ENCODE measurements at regions not wholly inside any gene's neighbourhood (a gene's known extent, or its start where the extent isn't known, plus 50 kb on each side); places are given as distances from the start of the nearest gene placed in this dataset.
"Not testable (repeated sequence)": the region's sequence is repeated elsewhere in the genome, so short reads cannot be mapped to it uniquely, and the experiment has no call there.

- no peak for DNase-seq (ENCODE audit: low spot score)
- TF ChIP-seq, protein P1, sequence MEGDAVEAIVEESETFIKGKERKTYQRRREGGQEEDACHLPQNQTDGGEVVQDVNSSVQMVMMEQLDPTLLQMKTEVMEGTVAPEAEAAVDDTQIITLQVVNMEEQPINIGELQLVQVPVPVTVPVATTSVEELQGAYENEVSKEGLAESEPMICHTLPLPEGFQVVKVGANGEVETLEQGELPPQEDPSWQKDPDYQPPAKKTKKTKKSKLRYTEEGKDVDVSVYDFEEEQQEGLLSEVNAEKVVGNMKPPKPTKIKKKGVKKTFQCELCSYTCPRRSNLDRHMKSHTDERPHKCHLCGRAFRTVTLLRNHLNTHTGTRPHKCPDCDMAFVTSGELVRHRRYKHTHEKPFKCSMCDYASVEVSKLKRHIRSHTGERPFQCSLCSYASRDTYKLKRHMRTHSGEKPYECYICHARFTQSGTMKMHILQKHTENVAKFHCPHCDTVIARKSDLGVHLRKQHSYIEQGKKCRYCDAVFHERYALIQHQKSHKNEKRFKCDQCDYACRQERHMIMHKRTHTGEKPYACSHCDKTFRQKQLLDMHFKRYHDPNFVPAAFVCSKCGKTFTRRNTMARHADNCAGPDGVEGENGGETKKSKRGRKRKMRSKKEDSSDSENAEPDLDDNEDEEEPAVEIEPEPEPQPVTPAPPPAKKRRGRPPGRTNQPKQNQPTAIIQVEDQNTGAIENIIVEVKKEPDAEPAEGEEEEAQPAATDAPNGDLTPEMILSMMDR (conservative IDR thresholded peaks at IDR 0.05; ENCODE audit: low read depth) = no peak
- POLR2A ChIA-PET (ENCODE audit: low non-redundant PET) = no interaction called here
- CTCF ChIA-PET = no interaction called here
- H3K27ac ChIP-seq = no peak overlapping the region
Observed at GRCh38 chr1:218514689-218515088, 169.6 kb downstream of the TGFB2 start.

- DNase-seq (ENCODE audit: low spot score) = no peak
- POLR2A ChIA-PET (ENCODE audit: low non-redundant PET) = no interaction called here
- no peak overlapping the region for H3K27ac ChIP-seq
- TF ChIP-seq, protein P1 (conservative IDR thresholded peaks at IDR 0.05; ENCODE audit: low read depth) = no peak
- CTCF ChIA-PET = interaction anchor here (0.8 kb wide), 1 partner anchor 186 kb away, joined by 3 read pairs; no protein-coding TSS in a partner anchor
Observed at GRCh38 chr1:218516526-218516925, 171.4 kb downstream of the TGFB2 start.

- DNase-seq (ENCODE audit: low spot score) = no peak
- POLR2A ChIA-PET (ENCODE audit: low non-redundant PET) = no interaction called here
- H3K27ac ChIP-seq = no peak overlapping the region
- TF ChIP-seq, protein P1 (conservative IDR thresholded peaks at IDR 0.05; ENCODE audit: low read depth) = no peak
- CTCF ChIA-PET = no interaction called here
Observed at GRCh38 chr1:218517459-218517858, 172.3 kb downstream of the TGFB2 start.

DNA sequence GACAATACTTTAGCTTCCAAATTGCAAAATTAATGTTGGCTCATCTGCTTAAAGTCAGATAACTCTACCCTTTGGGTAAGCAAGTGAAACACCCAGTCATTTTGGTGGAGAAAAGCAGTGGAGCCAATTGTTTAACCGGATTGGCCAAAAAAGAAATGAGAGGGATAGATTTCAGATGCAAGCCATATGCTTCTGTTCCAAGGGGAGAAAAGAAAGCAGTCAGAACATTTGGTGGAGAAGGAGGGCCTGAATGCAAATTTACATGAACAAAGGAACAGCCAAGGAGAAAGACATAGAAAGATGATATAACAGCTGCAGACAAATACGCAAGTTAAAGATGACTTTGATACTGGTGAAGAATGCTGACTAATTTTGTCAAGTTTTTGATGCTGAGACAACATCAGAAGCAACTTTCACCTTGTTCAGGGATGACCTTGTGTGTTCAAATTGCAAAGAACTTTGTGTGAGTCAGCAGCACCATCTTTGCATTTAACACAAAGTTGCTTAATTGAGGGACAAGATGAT is 173.1 kb downstream of the TGFB2 start:
- POLR2A ChIA-PET (ENCODE audit: low non-redundant PET) = no interaction called here
- CTCF ChIA-PET = interaction anchor here (0.7 to 1.0 kb wide), 2 partner anchors 70 to 78 kb away, joined by 3 read pairs; no protein-coding TSS in a partner anchor
- H3K27ac ChIP-seq = no peak overlapping the region
- TF ChIP-seq, protein P1 (conservative IDR thresholded peaks at IDR 0.05; ENCODE audit: low read depth) = no peak
- DNase-seq (ENCODE audit: low spot score) = no peak

DNA sequence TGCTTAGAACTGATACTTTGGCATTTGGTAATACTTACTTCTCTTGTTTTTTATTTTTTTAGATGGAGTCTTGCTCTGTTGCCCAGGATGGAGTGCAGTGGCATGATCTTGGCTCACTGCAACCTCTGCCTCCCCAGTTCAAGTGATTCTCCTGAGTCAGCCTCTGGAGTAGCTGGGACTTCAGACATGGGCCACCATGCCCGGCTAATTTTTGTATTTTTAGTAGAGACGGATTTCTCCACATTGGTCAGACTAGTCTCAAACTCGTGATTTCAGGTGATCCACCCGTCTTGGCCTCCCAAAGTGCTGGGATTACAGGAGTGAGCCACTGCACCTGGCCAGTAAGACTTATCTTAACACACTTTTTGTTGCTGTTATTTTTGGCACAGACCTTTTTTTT is 175.5 kb downstream of the TGFB2 start:
- POLR2A ChIA-PET (ENCODE audit: low non-redundant PET); CTCF ChIA-PET; H3K27ac ChIP-seq; DNase-seq (ENCODE audit: low spot score): not testable (repeated sequence)

- POLR2A ChIA-PET (ENCODE audit: low non-redundant PET) = no interaction called here
- H3K27ac ChIP-seq = no peak overlapping the region
- peak; percentile 17 for DNase-seq (ENCODE audit: low spot score)
- CTCF ChIA-PET = no interaction called here
- TF ChIP-seq, protein P1 (conservative IDR thresholded peaks at IDR 0.05; ENCODE audit: low read depth) = peak; percentile 41
Observed at GRCh38 chr1:218521414-218522169, 176.5 kb downstream of the TGFB2 start.

DNA sequence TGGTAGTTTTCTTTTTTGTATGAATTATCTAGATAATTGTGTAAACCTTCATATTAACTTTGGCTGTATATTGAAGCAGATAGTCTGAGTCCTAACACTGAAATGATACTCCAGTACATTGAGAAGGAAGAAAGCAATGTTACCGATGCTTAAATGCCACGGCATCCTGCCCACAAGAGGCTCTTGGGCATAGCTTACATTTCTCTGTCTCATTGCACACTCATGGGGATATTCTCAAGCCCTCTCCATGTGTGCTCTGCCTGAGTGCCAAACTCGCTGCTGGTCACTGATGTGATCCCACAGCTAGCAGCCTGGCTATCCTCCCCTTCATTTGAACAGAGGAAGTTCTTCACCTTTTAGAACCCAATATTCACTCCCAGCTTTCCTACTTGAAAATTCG is 179.4 kb downstream of the TGFB2 start:
- H3K27ac ChIP-seq = no peak overlapping the region
- ChIA-PET CTCF (no interaction called here), POLR2A (ENCODE audit: low non-redundant PET) (no interaction called here)
- TF ChIP-seq, protein P1 (conservative IDR thresholded peaks at IDR 0.05; ENCODE audit: low read depth) = no peak
- no peak for DNase-seq (ENCODE audit: low spot score)
